H9 (cell line): ENCODE measurements at regions not wholly inside any gene's neighbourhood (a gene's known extent, or its start where the extent isn't known, plus 50 kb on each side); places are given as distances from the start of the nearest gene placed in this dataset.

Experiments used
- DNase-seq: peaks from one replicate; pipeline ENCODE4 v3.0.0-alpha.2; 2017
- H2AFZ ChIP-seq: one replicate; pipeline ENCODE4 v1.6.1; 2013; ENCODE audit warnings: mild to moderate bottlenecking, low read length, control low read depth, moderate library complexity
- H2AK5ac ChIP-seq: 2 replicates; pipeline ENCODE4 v1.6.1; 2013; ENCODE audit warnings: low read length, control low read depth, mixed read lengths; ENCODE audit not compliant: insufficient read length
- H2BK120ac ChIP-seq: one replicate; pipeline ENCODE4 v1.6.1; 2013; ENCODE audit warnings: low read depth, mild to moderate bottlenecking, low read length, control low read depth, inconsistent platforms; ENCODE audit not compliant: poor library complexity, severe bottlenecking
- H2BK12ac ChIP-seq: 2 replicates; pipeline ENCODE4 v1.6.1; 2013; ENCODE audit warnings: low read length, control low read depth, mixed read lengths, low read depth; ENCODE audit not compliant: insufficient read length
- H2BK15ac ChIP-seq: 2 replicates; pipeline ENCODE4 v1.6.1; 2013; ENCODE audit warnings: low read depth, low read length, control low read depth
- H2BK20ac ChIP-seq: one replicate; pipeline ENCODE4 v1.6.1; 2013; ENCODE audit warnings: low read depth, mild to moderate bottlenecking, low read length, control low read depth, inconsistent platforms; ENCODE audit not compliant: poor library complexity, severe bottlenecking
- H2BK5ac ChIP-seq: 2 replicates; pipeline ENCODE4 v1.6.1; 2013; ENCODE audit warnings: low read length, control low read depth, mixed read lengths; ENCODE audit not compliant: insufficient read length
- H3K14ac ChIP-seq: 2 replicates; pipeline ENCODE4 v1.6.1; 2013; ENCODE audit warnings: low read length, control low read depth; ENCODE audit not compliant: insufficient read depth
- H3K18ac ChIP-seq: 2 replicates; pipeline ENCODE4 v1.6.1; 2013; ENCODE audit warnings: low read depth, mild to moderate bottlenecking, mixed read lengths, low read length, control low read depth; ENCODE audit not compliant: insufficient read length
- H3K23ac ChIP-seq: 2 replicates; pipeline ENCODE4 v1.6.1; 2013; ENCODE audit warnings: low read length, control low read depth, mixed read lengths, low read depth; ENCODE audit not compliant: insufficient read length
- H3K23me2 ChIP-seq: 2 replicates; pipeline ENCODE4 v1.6.1; 2013; ENCODE audit warnings: low read depth, mild to moderate bottlenecking, mixed read lengths, low read length, control low read depth; ENCODE audit not compliant: insufficient read length, poor library complexity, severe bottlenecking
- H3K27ac ChIP-seq: 2 replicates; pipeline ENCODE4 v1.5.1; 2013; ENCODE audit warnings: low read length, control low read depth, mixed read lengths, low read depth; ENCODE audit not compliant: insufficient read length
- H3K27me3 ChIP-seq: 2 replicates; pipeline ENCODE4 v1.6.1; 2013; ENCODE audit warnings: low read length, control low read depth, inconsistent platforms; ENCODE audit not compliant: insufficient read depth
- H3K4ac ChIP-seq: 2 replicates; pipeline ENCODE4 v1.6.1; 2013; ENCODE audit warnings: low read depth, mild to moderate bottlenecking, control low read depth, inconsistent platforms, low read length, moderate library complexity
- H3K4me1 ChIP-seq: 2 replicates; pipeline ENCODE4 v1.6.1; 2013; ENCODE audit warnings: low read length, control low read depth, inconsistent platforms; ENCODE audit not compliant: insufficient read depth
- H3K4me2 ChIP-seq: 2 replicates; pipeline ENCODE4 v1.6.1; 2013; ENCODE audit warnings: low read length, control low read depth, mixed read lengths; ENCODE audit not compliant: insufficient read length, insufficient read depth
- H3K56ac ChIP-seq: 2 replicates; pipeline ENCODE4 v1.6.1; 2013; ENCODE audit warnings: low read depth, mild to moderate bottlenecking, mixed read lengths, low read length, control low read depth; ENCODE audit not compliant: insufficient read length
- H3K79me1 ChIP-seq: 2 replicates; pipeline ENCODE4 v1.6.1; 2013; ENCODE audit warnings: low read depth, mild to moderate bottlenecking, moderate library complexity, low read length, control low read depth, inconsistent platforms; ENCODE audit not compliant: insufficient read depth, poor library complexity, severe bottlenecking
- H3K79me2 ChIP-seq: 2 replicates; pipeline ENCODE4 v1.6.1; 2013; ENCODE audit warnings: low read length, control low read depth, inconsistent platforms; ENCODE audit not compliant: insufficient read depth
- H3K9ac ChIP-seq: 2 replicates; pipeline ENCODE4 v1.6.1; 2013; ENCODE audit warnings: low read length, control low read depth, mixed read lengths; ENCODE audit not compliant: insufficient read length; ENCODE audit errors: extremely low read depth
- H3K9me3 ChIP-seq: one replicate; pipeline ENCODE4 v1.6.1; 2013; ENCODE audit warnings: low read depth, low read length, inconsistent platforms; ENCODE audit not compliant: control insufficient read depth
- H3T11ph ChIP-seq: one replicate; pipeline ENCODE4 v1.6.1; 2013; ENCODE audit warnings: mild to moderate bottlenecking, low read length, control low read depth, inconsistent platforms
- H4K20me1 ChIP-seq: one replicate; pipeline ENCODE4 v1.6.1; 2013; ENCODE audit not compliant: control insufficient read depth, insufficient read length, insufficient read depth
- H4K5ac ChIP-seq: 2 replicates; pipeline ENCODE4 v1.6.1; 2013; ENCODE audit warnings: low read depth, mild to moderate bottlenecking, mixed read lengths, low read length, control low read depth; ENCODE audit not compliant: insufficient read length
- H4K8ac ChIP-seq: replicated peaks from 2 replicates; pipeline ENCODE4 v1.6.1; 2013; ENCODE audit warnings: low read length, control low read depth, mixed read lengths, low read depth; ENCODE audit not compliant: insufficient read length
- H4K91ac ChIP-seq: 2 replicates; pipeline ENCODE4 v1.6.1; 2013; ENCODE audit warnings: low read depth, mild to moderate bottlenecking, moderate library complexity, mixed read lengths, low read length, control low read depth; ENCODE audit not compliant: insufficient read length
- H3K27ac Mint-ChIP-seq, 3 experiments: 2 replicates in 2 of 3; 3 replicates in 1 of 3; pipeline ENCODE4 v1.8.0; 2020 to 2021; ENCODE audit warnings: mixed read lengths in 3 of 3, mild to moderate bottlenecking in 1 of 3, moderate library complexity in 1 of 3
- H3K27me3 Mint-ChIP-seq: 2 replicates; pipeline ENCODE4 v1.8.0; 2021; ENCODE audit warnings: low read depth, mild to moderate bottlenecking, moderate library complexity, mixed read lengths
- H3K36me3 Mint-ChIP-seq, 3 experiments: 2 replicates in 2 of 3; 3 replicates in 1 of 3; pipeline ENCODE4 v1.8.0; 2020 to 2021; ENCODE audit warnings: low read depth in 3 of 3, mixed read lengths in 3 of 3; ENCODE audit not compliant: insufficient read depth in 1 of 3
- H3K4me1 Mint-ChIP-seq, 2 experiments: 2 replicates each; pipeline ENCODE4 v1.8.0; 2020; ENCODE audit warnings: mixed read lengths in 2 of 2
- H3K4me3 Mint-ChIP-seq, 2 experiments: 2 replicates in 1 of 2; 3 replicates in 1 of 2; pipeline ENCODE4 v1.8.0; 2020 to 2021; ENCODE audit warnings: mild to moderate bottlenecking in 2 of 2, mixed read lengths in 2 of 2, moderate library complexity in 1 of 2
- H3K9me3 Mint-ChIP-seq, 2 experiments: 2 replicates in 1 of 2; 3 replicates in 1 of 2; pipeline ENCODE4 v1.8.0; 2020; ENCODE audit warnings: mild to moderate bottlenecking in 2 of 2, mixed read lengths in 2 of 2, moderate library complexity in 1 of 2
- CTCF ChIP-seq: fragments of 200-600 bp; sonication (generic); conservative IDR thresholded peaks from 3 replicates; pipeline ENCODE4 v1.8.0; 2021; ENCODE audit warnings: antibody characterized with exemption, mild to moderate bottlenecking
- WGBS: extraction: QIAGEN DNeasy Blood & Tissue Kit; methylation state at CpG from one replicate; pipeline ENCODE4 v1.1.7; 2013; ENCODE audit warnings: missing lambda C conversion rate, low lambda C conversion rate, mixed read lengths; ENCODE audit not compliant: insufficient read length; ENCODE audit errors: extremely low coverage; 5-methylcytosine and 5-hydroxymethylcytosine counted together

- Histone ChIP-seq H3K9ac (no peak overlapping the region), H2BK12ac (no peak overlapping the region), H4K8ac (no peak overlapping the region), H3K23ac (no peak overlapping the region), H3K4ac (no peak overlapping the region), H3K79me1 (no peaks in the 10 kb centered on the region), H3K56ac (no peak overlapping the region), H3K27ac (no peak overlapping the region), H4K5ac (no peak overlapping the region), H3K14ac (no peak overlapping the region), H4K91ac (no peak overlapping the region), H2AFZ (no peak overlapping the region), H2BK15ac (no peak overlapping the region), H3K18ac (no peak overlapping the region), H3K9me3 (no peaks in the 10 kb centered on the region), H3K4me1 (no peaks in the 10 kb centered on the region), H2BK120ac (no peak overlapping the region), H2BK5ac (no peak overlapping the region), H3T11ph (no peak overlapping the region), H3K4me2 (no peak overlapping the region), H4K20me1 (no peaks in the 10 kb centered on the region), H2BK20ac (no peak overlapping the region), H3K23me2 (no peaks in the 10 kb centered on the region), H3K79me2 (no peaks in the 10 kb centered on the region), H2AK5ac (no peak overlapping the region), H3K27me3 (no peaks in the 10 kb centered on the region)
- Mint-ChIP-seq H3K4me1 (no peaks in the 10 kb centered on the region), H3K27ac (no peak overlapping the region), H3K4me3 (no peak overlapping the region), H3K36me3 (peaks cover 6 to 8% (median 8%) of the 10 kb centered on the region in 3 experiments; a peak in 5 of 7 replicates), H3K9me3 (peaks cover 4 to 15% of the 10 kb centered on the region in 2 experiments; a peak in 4 of 5 replicates), H3K27me3 (no peaks in the 10 kb centered on the region; the same call in 1 of the 2 replicates)
- no peak for TF ChIP-seq CTCF
- no peak for DNase-seq
- no CpG with 5 or more reads among the region's 2 CpGs for WGBS
These were observed 769.8 kb downstream of the EPHA3 start for GRCh38 chr3:89877230-89877629.
